ENCODE measurements at regions not wholly inside any gene's neighbourhood (a gene's known extent, or its start where the extent isn't known, plus 50 kb on each side); places are given as distances from the start of the nearest gene placed in this dataset.

DNA sequence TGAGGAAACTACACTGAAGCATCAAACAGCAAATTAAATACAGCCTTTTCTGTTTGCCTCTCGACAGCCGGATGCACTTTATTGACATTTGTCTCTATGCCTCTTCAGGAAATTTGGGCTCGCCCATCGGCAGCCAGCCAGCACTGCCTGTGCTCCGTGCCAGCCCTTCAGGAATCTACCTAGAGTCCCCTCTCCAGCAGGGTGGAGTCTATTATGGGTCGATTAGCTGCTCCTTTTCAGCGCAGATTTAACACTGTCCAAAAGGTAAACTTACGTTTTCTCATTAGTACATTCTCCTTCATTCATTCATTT is 91.5 kb downstream of the MYCN start:
- TF ChIP-seq EZH2phosphoT487 (IDR thresholded peaks at IDR 0.05; ENCODE audit: borderline replicate concordance): no peak
- TF ChIP-seq, protein P1, sequence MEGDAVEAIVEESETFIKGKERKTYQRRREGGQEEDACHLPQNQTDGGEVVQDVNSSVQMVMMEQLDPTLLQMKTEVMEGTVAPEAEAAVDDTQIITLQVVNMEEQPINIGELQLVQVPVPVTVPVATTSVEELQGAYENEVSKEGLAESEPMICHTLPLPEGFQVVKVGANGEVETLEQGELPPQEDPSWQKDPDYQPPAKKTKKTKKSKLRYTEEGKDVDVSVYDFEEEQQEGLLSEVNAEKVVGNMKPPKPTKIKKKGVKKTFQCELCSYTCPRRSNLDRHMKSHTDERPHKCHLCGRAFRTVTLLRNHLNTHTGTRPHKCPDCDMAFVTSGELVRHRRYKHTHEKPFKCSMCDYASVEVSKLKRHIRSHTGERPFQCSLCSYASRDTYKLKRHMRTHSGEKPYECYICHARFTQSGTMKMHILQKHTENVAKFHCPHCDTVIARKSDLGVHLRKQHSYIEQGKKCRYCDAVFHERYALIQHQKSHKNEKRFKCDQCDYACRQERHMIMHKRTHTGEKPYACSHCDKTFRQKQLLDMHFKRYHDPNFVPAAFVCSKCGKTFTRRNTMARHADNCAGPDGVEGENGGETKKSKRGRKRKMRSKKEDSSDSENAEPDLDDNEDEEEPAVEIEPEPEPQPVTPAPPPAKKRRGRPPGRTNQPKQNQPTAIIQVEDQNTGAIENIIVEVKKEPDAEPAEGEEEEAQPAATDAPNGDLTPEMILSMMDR (conservative IDR thresholded peaks at IDR 0.05; ENCODE audit: low read length): no peak
